Esophagus muscularis mucosa (tissue), 4 donors: ENCODE measurements at regions not wholly inside any gene's neighbourhood (a gene's known extent, or its start where the extent isn't known, plus 50 kb on each side); places are given as distances from the start of the nearest gene placed in this dataset.

Experiments used
- DNase-seq: peaks from one replicate; pipeline ENCODE4 v3.0.0-alpha.2; 2017; ENCODE audit errors: extremely low spot score
- H3K27ac ChIP-seq, 4 donors: fragments of 200-600 bp; sonication (generic); replicated peaks in 1 of 4; 1 replicate in 3 of 4; 2 replicates in 1 of 4; pipeline ENCODE4 v1.5.1; 2016 to 2019; ENCODE audit warnings: mild to moderate bottlenecking in 1 of 4
- H3K27me3 ChIP-seq, 4 donors: fragments of 200-600 bp; sonication (generic); one replicate each; pipeline versions ENCODE4 v1.5.1 to v1.6.0; 2016 to 2019
- H3K36me3 ChIP-seq, 4 donors: fragments of 200-600 bp; sonication (generic); one replicate each; pipeline ENCODE4 v1.5.1; 2016 to 2019
- H3K4me1 ChIP-seq, 4 donors: fragments of 200-600 bp; sonication (generic); one replicate each; pipeline ENCODE4 v1.5.1; 2016 to 2019
- H3K4me3 ChIP-seq, 4 donors: fragments of 200-600 bp; sonication (generic); 1 replicate in 2 of 4; 2 replicates in 2 of 4; pipeline ENCODE4 v1.5.1; 2016 to 2019; ENCODE audit warnings: mild to moderate bottlenecking in 4 of 4, moderate library complexity in 1 of 4
- H3K9me3 ChIP-seq, 4 donors: fragments of 200-600 bp; sonication (generic); 1 replicate in 3 of 4; 2 replicates in 1 of 4; pipeline ENCODE4 v1.5.1; 2016 to 2019
- CTCF ChIP-seq, 3 experiments: fragments of 200-600 bp in 2 of 3; fragments of 450-650 bp in 1 of 3; sonication (generic) in 2 of 3; IDR thresholded peaks; one replicate each; pipeline ENCODE4 v1.5.1; 2017 to 2019; ENCODE audit warnings: antibody characterized with exemption in 3 of 3, mild to moderate bottlenecking in 2 of 3, moderate library complexity in 1 of 3
- EP300 ChIP-seq: sonication (generic); formaldehyde crosslinking; IDR thresholded peaks from one replicate; pipeline ENCODE4 v1.6.1; 2017; ENCODE audit warnings: antibody characterized with exemption
- POLR2A ChIP-seq: fragments of 450-650 bp; IDR thresholded peaks from one replicate; pipeline ENCODE4 v1.6.1; 2017; ENCODE audit warnings: antibody characterized with exemption, moderate library complexity, mild to moderate bottlenecking, low read depth
- POLR2AphosphoS5 ChIP-seq, 2 donors: sonication (generic); formaldehyde crosslinking; IDR thresholded peaks; one replicate each; pipeline ENCODE4 v1.6.1; 2017; ENCODE audit warnings: antibody characterized with exemption in 2 of 2
- WGBS: methylation state at CpG from one replicate; pipeline ENCODE4 v1.1.5; 2018; 5-methylcytosine and 5-hydroxymethylcytosine counted together
- intact Hi-C: fragments of 100-400 bp; cut with DNase I; formaldehyde crosslinking; loops from one replicate; pipeline ENCODE4 v1.15.1; 2023

GRCh38 chr12:20142316-20142715 lies 226.0 kb upstream of the PDE3A start:
- no peak for DNase-seq
- H3K27me3 ChIP-seq: no peaks in the 10 kb centered on the region
- no peaks in the 10 kb centered on the region for H3K36me3 ChIP-seq
- peaks cover 2 to 13% (median 10%) of the 10 kb centered on the region in 4 donors for H3K4me1 ChIP-seq
- TF ChIP-seq CTCF (IDR thresholded peaks at IDR 0.05) (no peak), EP300 (no peak), POLR2A (no peak), POLR2AphosphoS5 (IDR thresholded peaks at IDR 0.05) (no peak)
- no peak overlapping the region for H3K27ac ChIP-seq
- H3K4me3 ChIP-seq: no peak overlapping the region
- no peaks in the 10 kb centered on the region for H3K9me3 ChIP-seq
- WGBS: 83% methylated on average over 1 of the region's 1 CpG
- intact Hi-C loops: no loop called here

GRCh38 chr12:20142956-20143355 lies 225.4 kb upstream of the PDE3A start:
- Histone ChIP-seq H3K27me3 (no peaks in the 10 kb centered on the region), H3K27ac (no peak overlapping the region), H3K9me3 (no peaks in the 10 kb centered on the region), H3K36me3 (no peaks in the 10 kb centered on the region), H3K4me3 (no peak overlapping the region), H3K4me1 (peaks cover 2 to 13% (median 10%) of the 10 kb centered on the region in 4 donors)
- TF ChIP-seq CTCF (IDR thresholded peaks at IDR 0.05) (peak in 1 of 3 experiments; percentile 16), EP300 (no peak)
- intact Hi-C loops: no loop called here
- no peak for DNase-seq
- 53% methylated on average over 3 of the region's 3 CpGs for WGBS

GRCh38 chr12:20144341-20144740 lies 224.0 kb upstream of the PDE3A start:
- Histone ChIP-seq H3K36me3 (no peaks in the 10 kb centered on the region), H3K27me3 (no peaks in the 10 kb centered on the region), H3K27ac (no peak overlapping the region), H3K4me1 (peaks cover 2 to 13% (median 10%) of the 10 kb centered on the region in 4 donors), H3K4me3 (no peak overlapping the region), H3K9me3 (no peaks in the 10 kb centered on the region)
- WGBS: 72% methylated on average over 3 of the region's 3 CpGs
- TF ChIP-seq EP300 (no peak), POLR2A (no peak), POLR2AphosphoS5 (IDR thresholded peaks at IDR 0.05) (no peak), CTCF (IDR thresholded peaks at IDR 0.05) (no peak)
- intact Hi-C loops: no loop called here
- no peak for DNase-seq

- peaks cover 0 to under 1% (median 0%) of the 10 kb centered on the region in 4 donors for H3K4me1 ChIP-seq
- no peaks in the 10 kb centered on the region for H3K36me3 ChIP-seq
- H3K27ac ChIP-seq: no peak overlapping the region
- no peak overlapping the region for H3K4me3 ChIP-seq
- no peak for DNase-seq
- intact Hi-C loops: no loop called here
- WGBS: 63% methylated on average over 1 of the region's 1 CpG
- TF ChIP-seq CTCF (IDR thresholded peaks at IDR 0.05) (no peak), EP300 (no peak), POLR2A (no peak), POLR2AphosphoS5 (IDR thresholded peaks at IDR 0.05) (no peak)
- no peaks in the 10 kb centered on the region for H3K27me3 ChIP-seq
- no peaks in the 10 kb centered on the region for H3K9me3 ChIP-seq
These were observed 220.1 kb upstream of the PDE3A start for GRCh38 chr12:20148241-20148640.

GRCh38 chr12:20150835-20151422 lies 217.4 kb upstream of the PDE3A start:
- no peaks in the 10 kb centered on the region for H3K27me3 ChIP-seq
- no peak overlapping the region for H3K27ac ChIP-seq
- H3K36me3 ChIP-seq: no peaks in the 10 kb centered on the region
- no peak for TF ChIP-seq POLR2AphosphoS5 (IDR thresholded peaks at IDR 0.05)
- no peak for TF ChIP-seq POLR2A
- no peak for TF ChIP-seq CTCF (IDR thresholded peaks at IDR 0.05)
- intact Hi-C loops: no loop called here
- no peak overlapping the region for H3K4me3 ChIP-seq
- H3K4me1 ChIP-seq: peaks cover 0 to 7% (median 3%) of the 10 kb centered on the region in 4 donors
- no peaks in the 10 kb centered on the region for H3K9me3 ChIP-seq
- WGBS: 82% methylated on average over 6 of the region's 6 CpGs
- DNase-seq: no peak
